ENCODE measurements at regions not wholly inside any gene's neighbourhood (a gene's known extent, or its start where the extent isn't known, plus 50 kb on each side); places are given as distances from the start of the nearest gene placed in this dataset.
"Not testable (repeated sequence)": the region's sequence is repeated elsewhere in the genome, so short reads cannot be mapped to it uniquely, and the experiment has no call there.

GRCh38 chr2:163085366-163086024, 246.9 kb upstream of the KCNH7 start:
- peaks cover 13% of the 10 kb centered on the region for H3K9me3 Mint-ChIP-seq
- ATAC-seq; H3K27ac Mint-ChIP-seq; DNase-seq (ENCODE audit: low spot score in 2 of 2); H3K4me1 Mint-ChIP-seq; H3K4me3 Mint-ChIP-seq; H3K36me3 Mint-ChIP-seq: not testable (repeated sequence)

- Mint-ChIP-seq H3K4me3 (no peak overlapping the region), H3K4me1 (no peaks in the 10 kb centered on the region), H3K9me3 (peaks cover 20% of the 10 kb centered on the region), H3K27ac (no peak overlapping the region), H3K36me3 (no peaks in the 10 kb centered on the region)
- no peak for DNase-seq (ENCODE audit: low spot score in 2 of 2)
- no peak for ATAC-seq
Measured at GRCh38 chr2:163081754-163082153, 243.2 kb upstream of the KCNH7 start.

GRCh38 chr2:163077241-163077640, 238.7 kb upstream of the KCNH7 start:
- ATAC-seq: no peak
- Mint-ChIP-seq H3K4me1 (no peaks in the 10 kb centered on the region), H3K4me3 (no peak overlapping the region), H3K27ac (no peak overlapping the region), H3K9me3 (peaks cover 17% of the 10 kb centered on the region), H3K36me3 (no peaks in the 10 kb centered on the region)
- no peak for DNase-seq (ENCODE audit: low spot score in 2 of 2)

- DNase-seq (ENCODE audit: low spot score in 2 of 2): no peak
- Mint-ChIP-seq H3K27ac (no peak overlapping the region), H3K4me1 (no peaks in the 10 kb centered on the region), H3K9me3 (peaks cover 6% of the 10 kb centered on the region), H3K4me3 (no peak overlapping the region), H3K36me3 (no peaks in the 10 kb centered on the region)
- ATAC-seq: no peak
Measured at GRCh38 chr2:163066085-163066484, 227.5 kb upstream of the KCNH7 start.

- ATAC-seq: no peak
- no peak overlapping the region for H3K27ac Mint-ChIP-seq
- H3K36me3 Mint-ChIP-seq: no peaks in the 10 kb centered on the region
- H3K4me1 Mint-ChIP-seq: no peaks in the 10 kb centered on the region
- no peak overlapping the region for H3K4me3 Mint-ChIP-seq
- no peak for DNase-seq (ENCODE audit: low spot score in 2 of 2)
- peaks cover 7% of the 10 kb centered on the region for H3K9me3 Mint-ChIP-seq
Measured at GRCh38 chr2:163062524-163062923, 224.0 kb upstream of the KCNH7 start.

- H3K36me3 Mint-ChIP-seq: no peaks in the 10 kb centered on the region
- no peak for ATAC-seq
Measured at GRCh38 chr2:163046615-163047014, 208.0 kb upstream of the KCNH7 start.

GRCh38 chr2:163045830-163046229, 207.3 kb upstream of the KCNH7 start:
- Mint-ChIP-seq H3K4me1 (no peaks in the 10 kb centered on the region), H3K9me3 (peaks cover 16% of the 10 kb centered on the region), H3K36me3 (no peaks in the 10 kb centered on the region), H3K4me3 (no peak overlapping the region), H3K27ac (no peak overlapping the region)
- no peak for ATAC-seq
- DNase-seq (ENCODE audit: low spot score in 2 of 2): no peak

More at GRCh38 chr2:163046615-163047014, 208.0 kb upstream of the KCNH7 start:
- H3K4me3 Mint-ChIP-seq: no peak overlapping the region
- H3K27ac Mint-ChIP-seq: no peak overlapping the region
- peaks cover 14% of the 10 kb centered on the region for H3K9me3 Mint-ChIP-seq
- no peak for DNase-seq (ENCODE audit: low spot score in 2 of 2)
- no peaks in the 10 kb centered on the region for H3K4me1 Mint-ChIP-seq

- H3K4me3 Mint-ChIP-seq: no peak overlapping the region
- no peaks in the 10 kb centered on the region for H3K4me1 Mint-ChIP-seq
- DNase-seq (ENCODE audit: low spot score in 2 of 2) (no peak), ATAC-seq (no peak)
- no peak overlapping the region for H3K27ac Mint-ChIP-seq
- peaks cover 11% of the 10 kb centered on the region for H3K9me3 Mint-ChIP-seq
- H3K36me3 Mint-ChIP-seq: no peaks in the 10 kb centered on the region
Measured at GRCh38 chr2:163044114-163044513, 205.5 kb upstream of the KCNH7 start.

GRCh38 chr2:163043201-163043600, 204.6 kb upstream of the KCNH7 start:
- ATAC-seq (no peak), DNase-seq (ENCODE audit: low spot score in 2 of 2) (no peak)
- H3K9me3 Mint-ChIP-seq: peaks cover 11% of the 10 kb centered on the region
- H3K27ac Mint-ChIP-seq: no peak overlapping the region
- no peak overlapping the region for H3K4me3 Mint-ChIP-seq
- no peaks in the 10 kb centered on the region for H3K4me1 Mint-ChIP-seq
- H3K36me3 Mint-ChIP-seq: no peaks in the 10 kb centered on the region

- DNase-seq (ENCODE audit: low spot score in 2 of 2) (no peak), ATAC-seq (no peak)
- peaks cover 14% of the 10 kb centered on the region for H3K9me3 Mint-ChIP-seq
- no peaks in the 10 kb centered on the region for H3K4me1 Mint-ChIP-seq
- no peak overlapping the region for H3K27ac Mint-ChIP-seq
- no peak overlapping the region for H3K4me3 Mint-ChIP-seq
- H3K36me3 Mint-ChIP-seq: no peaks in the 10 kb centered on the region
Measured at GRCh38 chr2:163039266-163039665, 200.7 kb upstream of the KCNH7 start.

GRCh38 chr2:163028807-163029206, 190.2 kb upstream of the KCNH7 start:
- DNase-seq (ENCODE audit: low spot score in 2 of 2) (no peak), ATAC-seq (peak; percentile 36)
- no peak overlapping the region for H3K4me3 Mint-ChIP-seq
- H3K4me1 Mint-ChIP-seq: no peaks in the 10 kb centered on the region
- H3K36me3 Mint-ChIP-seq: no peaks in the 10 kb centered on the region
- H3K27ac Mint-ChIP-seq: no peak overlapping the region
- peaks cover 7% of the 10 kb centered on the region for H3K9me3 Mint-ChIP-seq

- H3K27ac Mint-ChIP-seq; ATAC-seq; H3K36me3 Mint-ChIP-seq; DNase-seq (ENCODE audit: low spot score in 2 of 2); H3K4me1 Mint-ChIP-seq; H3K4me3 Mint-ChIP-seq: not testable (repeated sequence)
- H3K9me3 Mint-ChIP-seq: peaks cover 12% of the 10 kb centered on the region
Measured at GRCh38 chr2:163026136-163026775, 187.7 kb upstream of the KCNH7 start.

GRCh38 chr2:163016882-163017281, 178.3 kb upstream of the KCNH7 start:
- ATAC-seq; H3K4me1 Mint-ChIP-seq; H3K36me3 Mint-ChIP-seq; H3K4me3 Mint-ChIP-seq; DNase-seq (ENCODE audit: low spot score in 2 of 2); H3K27ac Mint-ChIP-seq: not testable (repeated sequence)
- peaks cover 16% of the 10 kb centered on the region for H3K9me3 Mint-ChIP-seq

- Mint-ChIP-seq H3K9me3 (peaks cover 11% of the 10 kb centered on the region), H3K4me3 (no peak overlapping the region), H3K36me3 (no peaks in the 10 kb centered on the region), H3K4me1 (no peaks in the 10 kb centered on the region), H3K27ac (no peak overlapping the region)
- ATAC-seq: no peak
- DNase-seq (ENCODE audit: low spot score in 2 of 2): no peak
Measured at GRCh38 chr2:163011000-163011399, 172.4 kb upstream of the KCNH7 start.

- no peak for ATAC-seq
- DNase-seq (ENCODE audit: low spot score in 2 of 2): no peak
- H3K9me3 Mint-ChIP-seq: peaks cover 2% of the 10 kb centered on the region
- no peak overlapping the region for H3K4me3 Mint-ChIP-seq
- no peaks in the 10 kb centered on the region for H3K4me1 Mint-ChIP-seq
- H3K27ac Mint-ChIP-seq: no peak overlapping the region
- no peaks in the 10 kb centered on the region for H3K36me3 Mint-ChIP-seq
Measured at GRCh38 chr2:163008642-163009041, 170.1 kb upstream of the KCNH7 start.

GRCh38 chr2:162994718-162995117, 156.2 kb upstream of the KCNH7 start:
- no peak for ATAC-seq
- Mint-ChIP-seq H3K27ac (no peak overlapping the region), H3K4me1 (no peaks in the 10 kb centered on the region), H3K4me3 (no peak overlapping the region), H3K36me3 (no peaks in the 10 kb centered on the region), H3K9me3 (peaks cover 14% of the 10 kb centered on the region)
- no peak for DNase-seq (ENCODE audit: low spot score in 2 of 2)

All from stimulated activated effector memory CD8-positive, alpha-beta T cell treated with anti-CD3 and anti-CD28 coated beads, Interleukin-12 subunit alpha, Interleukin-12 subunit beta, amount 100 ng/mL, for 72 hours (primary cell).